GM19351 (cell line): ENCODE measurements at regions not wholly inside any gene's neighbourhood (a gene's known extent, or its start where the extent isn't known, plus 50 kb on each side); places are given as distances from the start of the nearest gene placed in this dataset.
"Not testable (repeated sequence)": the region's sequence is repeated elsewhere in the genome, so short reads cannot be mapped to it uniquely, and the experiment has no call there.

ENCODE experiments used
- ATAC-seq: cut with Tn5 transposase; IDR thresholded peaks from one replicate; pipeline ENCODE4 v1.9.1; 2021; ENCODE audit warnings: mild to moderate bottlenecking, moderate library complexity; ENCODE audit not compliant: unreplicated experiment

DNA sequence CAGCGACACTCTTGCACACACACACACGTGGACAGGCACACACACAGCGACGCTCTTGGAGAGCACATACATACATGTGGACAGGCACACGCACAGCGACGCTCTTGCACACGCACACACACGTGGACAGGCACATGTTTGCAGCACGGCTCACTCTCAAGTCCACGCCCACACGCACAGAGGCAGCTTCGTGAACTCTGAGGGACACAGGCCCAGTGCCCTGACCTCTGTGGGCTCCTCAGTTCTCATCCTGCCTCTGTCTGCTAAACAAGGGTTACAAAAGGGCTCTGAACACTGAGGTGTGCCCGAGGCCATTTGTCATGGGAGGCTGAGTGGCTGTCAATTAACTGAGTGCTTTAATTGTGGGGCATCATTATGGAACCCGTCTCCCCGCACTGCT is 558.8 kb upstream of the ADAMTS16 start:
- ATAC-seq, result no peak

DNA sequence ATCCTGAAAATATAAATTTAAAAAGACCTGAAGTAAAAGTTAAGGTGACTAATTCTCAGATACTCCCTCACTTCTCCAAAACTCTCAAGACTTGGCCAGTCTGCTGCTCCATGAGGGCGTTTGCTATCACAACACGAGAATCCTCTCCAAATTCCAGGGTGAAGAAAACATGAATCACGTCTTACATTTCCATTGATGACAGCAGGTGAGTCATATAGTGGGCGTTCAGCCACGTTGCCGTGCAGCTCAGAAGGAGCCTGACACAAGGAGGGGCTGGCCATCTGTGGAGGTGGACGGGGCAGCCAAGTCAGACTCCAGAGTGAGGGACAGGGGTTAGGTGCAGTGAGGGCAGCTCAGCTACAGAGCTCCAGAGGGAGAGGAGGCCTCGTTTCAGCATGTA is 555.1 kb upstream of the ADAMTS16 start:
- no peak for ATAC-seq

DNA sequence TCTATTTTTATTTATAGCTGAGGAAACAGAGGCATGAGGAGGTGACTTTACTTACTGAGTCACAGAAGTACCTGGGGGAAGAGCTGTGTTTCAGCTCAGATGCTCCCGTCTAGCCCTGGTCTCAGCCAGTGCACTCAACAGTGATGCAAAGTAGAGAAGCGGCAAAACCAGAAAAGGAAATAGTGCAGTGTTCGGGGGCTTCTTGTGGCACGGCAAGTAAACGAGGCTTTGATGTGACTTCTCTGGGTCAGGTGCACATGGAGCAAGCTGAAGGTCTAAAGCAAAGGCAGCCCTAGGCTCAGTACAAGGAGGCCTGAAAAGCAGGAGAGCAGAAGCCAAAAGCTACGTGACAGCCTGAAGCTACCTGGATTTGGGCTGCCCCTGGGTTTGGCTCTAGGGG is 526.7 kb upstream of the ADAMTS16 start:
- no peak for ATAC-seq

DNA sequence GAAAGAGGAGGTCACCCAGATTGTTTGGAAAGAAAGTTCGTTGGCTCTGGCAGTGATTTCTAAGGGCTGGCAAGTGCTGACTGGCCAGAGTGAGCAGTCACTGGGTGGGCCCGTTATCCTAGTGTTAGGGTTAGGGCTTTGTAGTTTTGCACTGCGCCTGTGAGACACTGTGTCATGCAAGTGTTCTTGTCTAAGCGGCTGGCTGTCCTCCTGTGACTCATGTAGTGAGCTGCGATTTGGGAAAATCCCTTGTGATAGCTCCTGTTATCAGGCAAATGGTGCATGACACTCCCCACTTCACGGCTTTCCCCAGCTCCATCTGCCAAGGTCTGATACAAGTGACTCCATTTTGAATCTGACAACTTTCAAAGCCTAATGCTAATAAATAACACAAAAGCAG is 526.0 kb upstream of the ADAMTS16 start:
- no peak for ATAC-seq

DNA sequence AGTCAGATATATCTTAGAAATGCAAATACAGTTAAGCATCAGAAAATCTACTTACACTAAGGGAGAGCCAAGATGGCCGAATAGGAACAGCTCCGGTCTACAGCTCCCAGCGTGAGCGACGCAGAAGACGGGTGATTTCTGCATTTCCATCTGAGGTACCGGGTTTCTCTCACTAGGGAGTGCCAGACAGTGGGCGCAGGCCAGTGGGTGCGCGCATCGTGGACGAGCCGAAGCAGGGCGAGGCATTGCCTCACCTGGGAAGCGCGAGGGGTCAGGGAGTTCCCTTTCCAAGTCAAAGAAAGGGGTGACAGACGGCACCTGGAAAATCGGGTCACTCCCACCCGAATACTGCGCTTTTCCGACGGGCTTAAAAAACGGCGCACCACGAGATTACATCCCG is 524.8 kb upstream of the ADAMTS16 start:
- ATAC-seq, result not testable (repeated sequence)

DNA sequence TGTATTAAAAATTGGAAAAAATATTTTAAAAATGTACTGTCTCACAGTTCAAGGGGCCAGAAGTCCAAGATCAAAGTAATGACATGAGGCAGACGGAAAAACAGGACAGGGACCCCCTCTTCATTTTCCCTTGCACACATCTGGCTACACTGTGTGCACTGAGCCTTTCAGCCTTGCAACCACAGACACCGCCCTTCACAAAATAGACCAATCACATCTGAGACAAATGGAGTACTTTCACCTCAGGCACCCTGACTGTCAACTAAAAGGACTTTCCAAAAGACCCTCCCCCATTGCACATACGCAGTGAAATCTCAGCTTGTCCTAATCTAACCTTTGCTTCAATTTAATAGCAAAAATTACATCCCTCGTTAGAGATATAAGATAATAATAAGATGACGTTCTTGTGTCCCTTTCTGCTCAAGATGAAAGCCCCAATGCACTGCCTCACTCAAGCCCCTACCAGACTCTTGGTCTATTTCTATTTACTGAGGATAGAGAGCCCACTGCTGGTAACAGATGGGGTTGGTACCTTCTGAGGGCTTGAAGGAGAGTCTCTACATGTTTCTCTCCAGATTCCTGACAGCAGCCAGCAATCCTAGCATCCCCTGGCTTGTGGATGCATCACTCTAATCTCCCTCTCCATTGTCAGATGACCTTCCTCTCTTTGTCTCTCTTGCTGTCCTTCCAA is 514.8 kb upstream of the ADAMTS16 start:
- ATAC-seq, result no peak

DNA sequence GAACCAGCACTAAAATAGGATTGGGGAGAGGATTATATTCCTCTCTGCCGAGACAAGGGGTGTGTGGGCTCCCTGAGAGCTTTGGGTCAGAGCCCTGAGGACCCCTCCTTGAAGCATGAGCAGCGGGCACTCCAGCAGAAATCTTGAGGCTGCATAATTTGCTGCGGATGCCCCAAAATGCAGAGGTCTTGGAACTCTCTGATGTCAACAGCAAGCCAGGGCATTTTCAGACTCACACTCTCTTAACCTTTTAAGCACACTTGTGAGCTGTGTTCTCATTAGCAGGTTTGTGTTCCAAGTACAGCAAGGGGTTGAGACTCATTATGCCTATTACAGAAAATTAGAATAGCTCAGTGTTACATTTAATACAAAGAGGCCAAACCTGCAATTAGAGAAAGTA is 513.0 kb upstream of the ADAMTS16 start:
- ATAC-seq, result no peak

DNA sequence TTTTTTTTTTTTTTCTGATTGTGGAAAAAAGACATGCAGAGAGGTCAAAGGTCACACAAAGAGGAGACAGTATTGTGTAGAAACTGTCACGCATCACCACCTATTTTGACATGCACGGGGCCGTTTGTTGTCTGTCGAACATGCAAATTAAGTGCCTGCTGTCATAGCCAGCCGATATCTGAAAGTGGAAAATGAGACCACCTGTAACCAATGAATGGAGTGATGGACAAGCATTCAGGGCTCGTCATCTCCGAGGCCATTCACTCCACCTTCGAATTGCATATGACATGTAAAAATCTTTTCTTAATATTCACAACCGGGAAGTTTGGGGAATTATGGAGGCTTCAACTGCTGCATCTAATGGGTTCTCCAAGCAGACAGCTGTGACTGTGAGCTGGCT is 512.2 kb upstream of the ADAMTS16 start:
- ATAC-seq, result no peak

DNA sequence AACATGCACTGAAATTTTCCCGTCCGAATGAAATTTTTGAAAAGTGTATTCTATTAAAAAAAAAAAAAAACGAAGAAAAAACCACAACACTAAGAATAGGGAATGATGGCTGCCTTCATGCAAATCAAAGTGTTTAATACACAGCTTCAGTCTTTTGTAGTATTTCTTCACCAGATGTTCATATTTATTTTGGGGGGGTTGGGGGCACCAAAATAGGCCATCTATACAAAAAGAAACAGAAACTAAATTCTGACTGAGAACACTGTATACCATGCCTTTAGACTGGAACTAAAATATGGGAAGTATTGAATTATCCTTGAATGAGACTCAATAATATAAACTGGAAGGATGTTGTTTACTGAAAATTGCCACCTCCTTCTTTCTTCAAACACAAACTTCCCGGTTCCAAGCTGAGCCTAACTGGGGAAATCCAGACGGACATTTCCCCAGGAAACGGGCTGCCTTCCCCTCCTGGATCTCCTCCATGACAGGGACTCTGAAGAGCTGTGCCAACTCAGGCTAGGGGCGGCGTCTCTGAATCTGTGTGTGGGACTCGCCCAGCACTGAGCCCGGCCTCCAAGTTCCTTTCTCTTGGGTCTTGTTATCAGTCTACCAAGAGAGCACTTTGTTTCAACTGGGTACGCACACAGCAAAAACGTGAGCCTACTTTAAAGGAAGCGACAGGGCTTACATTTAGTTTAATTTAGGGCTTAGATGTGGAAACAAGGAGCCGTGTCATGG is 511.3 kb upstream of the ADAMTS16 start:
- no peak for ATAC-seq

DNA sequence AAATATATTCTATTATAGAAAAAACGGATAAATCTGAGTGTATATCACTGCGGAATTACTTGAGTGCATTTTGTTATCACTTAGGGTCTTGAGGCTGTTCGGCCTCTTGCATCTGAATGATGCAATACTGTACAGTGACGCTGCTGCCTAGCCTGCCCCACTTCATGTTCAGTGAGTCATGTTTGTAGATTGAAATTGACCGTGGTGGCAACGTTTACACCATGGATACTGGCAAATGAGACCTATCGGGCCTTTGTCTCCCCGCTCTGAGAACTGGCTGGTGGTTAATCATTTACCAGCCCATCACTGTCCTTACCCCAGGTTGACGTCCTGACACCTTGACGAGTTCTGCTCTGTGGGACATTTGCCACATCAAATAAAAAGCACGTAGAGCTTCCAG is 510.1 kb upstream of the ADAMTS16 start:
- ATAC-seq, result no peak

DNA sequence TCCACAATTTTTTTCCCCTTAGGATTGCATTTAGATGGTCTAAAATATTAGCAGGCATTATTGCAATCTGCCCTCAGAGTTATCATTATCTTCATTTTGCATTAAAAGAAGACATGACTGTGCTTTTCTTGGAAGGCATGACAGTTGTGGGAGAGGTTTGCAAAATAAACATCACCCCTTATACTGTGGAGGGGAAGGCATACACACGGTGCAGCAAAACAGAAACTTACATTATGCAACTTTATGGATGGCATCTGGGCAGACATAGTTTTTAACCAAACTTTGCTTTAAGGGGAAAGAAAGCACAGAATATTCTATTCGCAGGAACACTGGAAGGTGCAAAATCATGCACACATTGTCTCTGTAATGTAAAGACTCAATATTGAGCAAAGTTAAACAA is 505.8 kb upstream of the ADAMTS16 start:
- no peak for ATAC-seq

DNA sequence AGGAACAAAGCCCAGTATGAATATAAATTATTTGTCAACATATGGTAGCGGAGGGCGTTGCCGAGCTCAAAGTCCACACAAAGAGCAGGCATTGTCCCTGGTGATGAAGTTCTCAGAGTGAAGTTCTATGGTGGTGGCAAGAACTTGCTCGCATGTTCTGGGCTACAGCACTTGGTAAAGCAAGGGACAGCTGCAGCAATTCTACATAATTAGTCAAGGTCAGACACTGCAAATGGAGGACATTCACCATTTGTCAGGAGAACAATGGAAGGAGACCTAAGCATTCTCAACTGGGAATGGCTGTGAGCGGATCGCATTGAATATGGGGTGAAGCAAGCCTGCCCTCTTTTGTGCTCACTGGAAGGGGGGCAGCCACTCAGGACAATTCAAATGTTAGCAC is 503.8 kb upstream of the ADAMTS16 start:
- ATAC-seq, result no peak

DNA sequence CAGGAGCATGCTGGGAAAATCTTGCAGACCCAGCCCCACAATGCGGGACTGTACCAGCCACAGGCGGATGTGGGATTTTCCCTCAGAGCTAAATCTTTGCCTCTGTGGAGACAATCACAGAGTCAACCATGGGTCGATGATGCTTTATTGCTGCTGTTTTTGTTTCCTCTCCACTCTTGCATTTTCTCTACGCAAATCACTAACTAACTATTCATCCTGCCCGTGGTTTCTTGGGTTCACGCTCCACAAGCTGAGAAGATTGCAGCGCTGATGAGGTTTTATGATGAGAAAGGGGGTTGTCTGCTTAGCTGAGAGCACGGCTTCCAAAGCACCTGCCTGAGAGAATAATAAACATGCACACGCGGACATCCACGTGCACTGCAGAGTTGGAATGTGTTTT is 500.2 kb upstream of the ADAMTS16 start:
- ATAC-seq, result no peak

DNA sequence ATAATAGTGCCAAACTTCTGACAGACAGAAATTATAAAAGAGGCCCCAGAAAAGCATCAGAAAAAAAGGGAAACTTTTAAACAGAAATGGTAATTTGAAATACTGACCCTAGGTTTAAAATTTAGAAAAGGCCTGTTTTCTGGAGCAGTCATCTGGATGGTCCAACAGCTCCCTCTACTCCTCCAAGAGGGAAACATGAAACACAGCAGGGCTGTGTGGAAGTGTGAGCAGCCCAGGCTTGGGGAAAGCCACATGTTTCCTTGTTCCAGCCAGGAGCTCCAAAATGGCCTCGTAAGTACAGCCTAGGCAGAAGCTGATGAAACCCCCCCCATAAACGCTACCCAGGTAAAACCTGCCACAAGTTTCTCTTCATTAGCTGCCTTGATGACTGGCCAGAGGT is 499.3 kb upstream of the ADAMTS16 start:
- no peak for ATAC-seq

DNA sequence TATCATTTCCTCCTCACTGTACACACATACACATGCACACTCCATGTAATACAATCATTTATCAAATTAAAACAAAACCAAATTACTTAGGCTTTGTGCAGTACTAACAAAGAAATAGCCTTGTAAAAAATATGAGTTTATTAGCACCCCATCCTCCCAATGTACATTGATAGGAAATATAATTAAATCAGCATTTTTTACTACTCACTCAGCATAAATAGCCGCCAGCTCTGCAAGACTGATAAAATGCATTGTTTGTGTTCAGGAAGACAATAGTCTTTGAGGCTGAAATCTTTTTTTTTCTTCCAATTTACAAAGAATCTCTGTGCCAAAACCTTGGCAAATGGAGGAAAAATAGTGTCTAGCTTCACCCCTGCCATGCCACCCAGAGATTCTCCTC is 497.6 kb upstream of the ADAMTS16 start:
- ATAC-seq, result no peak

DNA sequence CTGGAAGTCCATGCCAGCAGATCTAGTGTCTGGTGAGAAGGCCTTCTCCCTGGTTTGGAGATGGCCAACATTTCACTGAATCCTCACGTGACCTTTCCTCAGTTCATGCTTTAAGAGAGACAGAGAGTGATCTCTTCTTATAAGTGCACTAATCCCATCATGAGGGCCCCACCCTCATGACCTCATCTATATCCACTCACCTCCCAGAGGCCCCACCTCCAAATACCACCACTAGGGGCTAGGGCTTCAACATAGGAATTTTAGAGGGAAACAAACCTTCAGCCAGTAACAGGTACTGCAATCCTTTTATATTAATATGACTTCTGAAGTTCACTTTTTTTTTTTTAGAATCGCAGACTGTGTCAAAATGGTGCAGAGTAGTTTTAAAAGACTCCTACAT is 496.9 kb upstream of the ADAMTS16 start:
- no peak for ATAC-seq

DNA sequence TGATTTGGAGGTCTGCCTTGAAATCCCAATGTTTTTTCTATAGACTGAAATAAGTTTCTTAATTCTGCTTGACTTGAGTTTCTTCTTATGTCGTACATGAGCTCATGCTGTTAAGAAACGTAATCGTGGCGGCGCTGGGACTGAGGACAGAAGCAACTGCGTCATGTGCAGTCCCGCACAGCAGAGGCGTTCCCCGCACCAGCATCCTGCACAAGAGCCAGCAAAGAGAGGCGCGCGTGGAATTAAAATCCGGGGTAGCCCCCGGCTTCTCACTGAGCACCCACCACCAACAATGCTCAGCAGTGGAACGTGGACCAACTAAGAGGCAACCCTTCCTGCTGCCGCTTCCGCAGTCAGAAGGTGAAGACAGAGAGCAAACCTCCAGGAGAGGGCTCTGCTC is 496.2 kb upstream of the ADAMTS16 start:
- no peak for ATAC-seq

DNA sequence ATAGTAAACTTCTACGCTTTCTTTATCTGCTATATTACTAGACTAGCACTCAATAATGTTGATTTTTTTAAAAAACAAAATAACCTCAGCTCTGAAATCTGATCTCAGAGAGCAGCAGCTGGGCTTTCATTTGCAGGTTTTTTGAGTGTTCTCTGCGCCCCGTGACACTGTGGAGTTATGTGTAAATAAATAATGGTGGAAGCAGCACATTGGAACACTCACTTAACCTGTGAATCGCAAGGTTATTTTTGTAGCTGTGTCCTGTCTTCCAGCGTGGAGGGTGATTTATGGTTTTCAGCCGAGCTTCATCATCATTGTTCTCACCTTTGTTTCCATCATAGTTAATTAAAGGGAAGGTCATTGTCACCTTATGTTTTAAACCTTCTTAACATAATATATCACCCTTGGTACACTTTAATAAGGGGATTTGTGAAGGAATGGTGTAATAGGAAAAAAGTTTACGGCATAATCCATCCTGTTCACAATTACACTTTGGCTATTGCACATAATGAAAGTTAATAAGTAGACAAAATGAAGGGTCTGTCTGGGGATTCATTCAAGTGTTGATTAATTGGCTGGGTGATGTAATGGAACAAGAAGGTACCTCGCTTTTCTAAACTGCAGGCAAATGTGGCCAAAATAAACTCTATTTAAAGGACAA is 493.3 kb upstream of the ADAMTS16 start:
- ATAC-seq, result no peak

DNA sequence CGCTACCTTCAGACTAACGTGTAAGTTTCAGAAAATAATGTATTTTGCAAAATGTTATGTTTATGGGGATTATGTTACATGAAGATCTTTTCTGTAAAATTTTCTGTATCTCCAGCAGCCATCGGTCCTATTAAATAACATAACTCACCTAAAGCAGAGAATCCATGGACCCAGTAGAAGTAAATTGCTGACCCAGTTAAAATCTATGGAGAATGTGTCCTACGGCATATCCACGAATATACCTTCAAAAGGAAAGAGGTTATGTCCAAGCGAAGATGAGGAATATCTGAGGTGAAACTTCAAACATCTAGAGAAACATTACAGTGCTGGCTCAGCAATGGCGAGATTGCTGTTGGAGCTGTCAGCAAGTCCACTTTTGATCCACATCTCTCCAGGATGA is 492.2 kb upstream of the ADAMTS16 start:
- ATAC-seq, result no peak

DNA sequence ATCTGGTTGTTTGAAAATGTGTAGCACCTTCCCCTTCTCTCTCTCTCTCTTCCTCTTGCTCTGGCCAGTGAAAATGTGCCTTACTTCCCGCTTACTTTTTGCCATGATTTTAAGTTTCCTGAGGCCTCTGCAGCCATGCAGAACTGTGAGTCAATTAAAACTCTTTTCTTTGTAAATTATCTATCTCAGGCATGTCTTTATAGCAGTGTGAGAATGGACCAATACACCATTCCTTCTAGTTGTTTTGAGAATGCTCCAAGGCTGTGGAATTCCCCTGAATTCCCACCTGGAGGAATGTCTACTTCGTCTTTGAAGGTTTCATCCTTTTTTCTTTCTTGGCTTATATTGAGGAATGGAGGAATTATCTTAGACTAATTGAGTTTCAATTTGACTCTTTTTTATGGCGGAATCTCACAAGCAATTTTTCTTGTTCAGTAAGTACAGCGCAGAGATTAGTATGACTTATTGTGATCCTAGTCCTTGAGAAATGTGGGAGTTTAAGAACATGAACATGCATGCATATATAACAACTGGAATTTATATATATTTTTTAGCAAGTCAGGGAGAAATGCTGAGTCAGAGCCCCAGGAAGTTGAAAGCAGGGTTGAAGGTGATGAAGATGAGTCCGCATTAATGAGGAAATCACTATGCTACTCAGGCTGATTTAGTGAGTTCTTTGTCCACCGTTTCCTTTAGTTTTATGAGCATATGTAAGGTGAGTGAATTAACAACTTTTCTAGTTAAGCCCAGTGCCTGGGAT is 488.1 kb upstream of the ADAMTS16 start:
- ATAC-seq, result no peak

DNA sequence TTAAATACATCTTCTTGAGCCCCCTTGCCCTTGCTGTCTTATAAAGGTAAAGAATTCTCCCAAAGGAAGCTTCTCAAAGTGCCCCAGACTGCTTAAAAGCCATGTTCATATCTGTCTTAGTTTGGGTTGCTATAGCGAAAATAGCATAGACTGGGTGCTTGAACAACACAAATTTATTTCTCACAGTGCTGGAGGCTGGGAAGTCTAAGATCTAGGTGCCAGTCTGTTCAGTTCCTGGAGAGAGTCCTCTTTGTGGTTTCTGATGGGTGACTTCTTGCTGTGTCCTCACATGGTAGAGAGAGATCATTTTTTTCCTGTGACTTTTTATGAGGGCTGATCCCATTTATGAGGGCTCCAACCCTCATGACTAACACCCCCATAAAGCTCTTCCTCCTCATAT is 486.7 kb upstream of the ADAMTS16 start:
- no peak for ATAC-seq

DNA sequence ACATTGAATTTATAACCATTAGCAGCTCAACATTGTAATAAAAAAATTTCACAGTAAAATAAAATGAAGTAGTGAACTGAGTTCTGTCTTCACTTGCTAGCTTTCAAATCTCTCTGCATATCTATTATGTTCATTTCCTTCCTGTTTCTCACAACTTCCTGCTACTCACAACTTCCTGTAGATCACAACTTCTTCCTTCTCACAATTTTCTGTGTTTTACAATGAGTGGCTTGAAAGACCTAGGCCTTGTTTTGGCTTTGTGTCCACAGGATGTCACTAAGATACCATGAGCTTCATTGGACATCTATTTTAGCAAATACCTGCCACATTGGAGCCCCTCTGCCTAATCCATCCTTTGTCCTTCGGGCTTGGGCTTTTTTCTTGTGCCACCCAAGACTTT is 480.3 kb upstream of the ADAMTS16 start:
- no peak for ATAC-seq
